K562 (cell line): ENCODE measurements at regions not wholly inside any gene's neighbourhood (a gene's known extent, or its start where the extent isn't known, plus 50 kb on each side); places are given as distances from the start of the nearest gene placed in this dataset.

Experiments
- ARID2 ChIP-seq: fragments of 450-650 bp; IDR thresholded peaks from 2 replicates; pipeline ENCODE4 v1.6.1; 2017; ENCODE audit warnings: antibody characterized with exemption, mild to moderate bottlenecking
- NEUROD1 ChIP-seq: fragments of 150-350 bp; IDR thresholded peaks from 2 replicates; pipeline ENCODE4 v1.6.1; 2014; ENCODE audit warnings: borderline replicate concordance, low read length, low read depth; ENCODE audit not compliant: partially characterized antibody
- RNF219 ChIP-seq: fragments of 250-450 bp; sonication (Bioruptor Pico); IDR thresholded peaks from 2 replicates; pipeline ENCODE4 v1.5.0; 2022; ENCODE audit warnings: mild to moderate bottlenecking
- SMAD2 ChIP-seq: fragments of 150-350 bp; IDR thresholded peaks from 2 replicates; pipeline ENCODE4 v1.6.1; 2014; ENCODE audit warnings: low read depth, mild to moderate bottlenecking, low read length
- ZNF146 ChIP-seq: IDR thresholded peaks from one replicate; pipeline ENCODE4 v1.6.1; 2018; ENCODE audit warnings: missing compliant biosample characterization; ENCODE audit not compliant: unreplicated experiment
- ZNF707 ChIP-seq: fragments of 250-450 bp; sonication (Bioruptor Pico); conservative IDR thresholded peaks from 2 replicates; pipeline ENCODE4 v1.8.0; 2022; ENCODE audit warnings: inconsistent platforms, mild to moderate bottlenecking, moderate library complexity
- TF ChIP-seq, protein P1 (sequence below): fragments of 200-600 bp; sonication (generic); IDR thresholded peaks from one replicate; pipeline ENCODE4 v1.6.1; 2012; ENCODE audit warnings: mild to moderate bottlenecking, low read depth, low read length, inconsistent platforms
- TF ChIP-seq, protein P2 (sequence below), 2 experiments: fragments of 450-650 bp in 1 of 2; sonication (generic) in 1 of 2; formaldehyde crosslinking; conservative IDR thresholded peaks; 2 replicates each; pipeline versions ENCODE4 v1.4.0 to v1.8.1; 2020 to 2022; ENCODE audit warnings: mild to moderate bottlenecking in 1 of 2, missing genetic modification reagents in 1 of 2
- TF ChIP-seq, protein P3 (sequence below): sonication (generic); formaldehyde crosslinking; IDR thresholded peaks from 2 replicates; pipeline ENCODE4 v1.8.0; 2022; ENCODE audit warnings: mild to moderate bottlenecking, missing genetic modification reagents, borderline replicate concordance

GRCh38 chr6:156719720-156720563 is 57.2 kb upstream of the ARID1B start (continued):
- TF ChIP-seq, protein P1, sequence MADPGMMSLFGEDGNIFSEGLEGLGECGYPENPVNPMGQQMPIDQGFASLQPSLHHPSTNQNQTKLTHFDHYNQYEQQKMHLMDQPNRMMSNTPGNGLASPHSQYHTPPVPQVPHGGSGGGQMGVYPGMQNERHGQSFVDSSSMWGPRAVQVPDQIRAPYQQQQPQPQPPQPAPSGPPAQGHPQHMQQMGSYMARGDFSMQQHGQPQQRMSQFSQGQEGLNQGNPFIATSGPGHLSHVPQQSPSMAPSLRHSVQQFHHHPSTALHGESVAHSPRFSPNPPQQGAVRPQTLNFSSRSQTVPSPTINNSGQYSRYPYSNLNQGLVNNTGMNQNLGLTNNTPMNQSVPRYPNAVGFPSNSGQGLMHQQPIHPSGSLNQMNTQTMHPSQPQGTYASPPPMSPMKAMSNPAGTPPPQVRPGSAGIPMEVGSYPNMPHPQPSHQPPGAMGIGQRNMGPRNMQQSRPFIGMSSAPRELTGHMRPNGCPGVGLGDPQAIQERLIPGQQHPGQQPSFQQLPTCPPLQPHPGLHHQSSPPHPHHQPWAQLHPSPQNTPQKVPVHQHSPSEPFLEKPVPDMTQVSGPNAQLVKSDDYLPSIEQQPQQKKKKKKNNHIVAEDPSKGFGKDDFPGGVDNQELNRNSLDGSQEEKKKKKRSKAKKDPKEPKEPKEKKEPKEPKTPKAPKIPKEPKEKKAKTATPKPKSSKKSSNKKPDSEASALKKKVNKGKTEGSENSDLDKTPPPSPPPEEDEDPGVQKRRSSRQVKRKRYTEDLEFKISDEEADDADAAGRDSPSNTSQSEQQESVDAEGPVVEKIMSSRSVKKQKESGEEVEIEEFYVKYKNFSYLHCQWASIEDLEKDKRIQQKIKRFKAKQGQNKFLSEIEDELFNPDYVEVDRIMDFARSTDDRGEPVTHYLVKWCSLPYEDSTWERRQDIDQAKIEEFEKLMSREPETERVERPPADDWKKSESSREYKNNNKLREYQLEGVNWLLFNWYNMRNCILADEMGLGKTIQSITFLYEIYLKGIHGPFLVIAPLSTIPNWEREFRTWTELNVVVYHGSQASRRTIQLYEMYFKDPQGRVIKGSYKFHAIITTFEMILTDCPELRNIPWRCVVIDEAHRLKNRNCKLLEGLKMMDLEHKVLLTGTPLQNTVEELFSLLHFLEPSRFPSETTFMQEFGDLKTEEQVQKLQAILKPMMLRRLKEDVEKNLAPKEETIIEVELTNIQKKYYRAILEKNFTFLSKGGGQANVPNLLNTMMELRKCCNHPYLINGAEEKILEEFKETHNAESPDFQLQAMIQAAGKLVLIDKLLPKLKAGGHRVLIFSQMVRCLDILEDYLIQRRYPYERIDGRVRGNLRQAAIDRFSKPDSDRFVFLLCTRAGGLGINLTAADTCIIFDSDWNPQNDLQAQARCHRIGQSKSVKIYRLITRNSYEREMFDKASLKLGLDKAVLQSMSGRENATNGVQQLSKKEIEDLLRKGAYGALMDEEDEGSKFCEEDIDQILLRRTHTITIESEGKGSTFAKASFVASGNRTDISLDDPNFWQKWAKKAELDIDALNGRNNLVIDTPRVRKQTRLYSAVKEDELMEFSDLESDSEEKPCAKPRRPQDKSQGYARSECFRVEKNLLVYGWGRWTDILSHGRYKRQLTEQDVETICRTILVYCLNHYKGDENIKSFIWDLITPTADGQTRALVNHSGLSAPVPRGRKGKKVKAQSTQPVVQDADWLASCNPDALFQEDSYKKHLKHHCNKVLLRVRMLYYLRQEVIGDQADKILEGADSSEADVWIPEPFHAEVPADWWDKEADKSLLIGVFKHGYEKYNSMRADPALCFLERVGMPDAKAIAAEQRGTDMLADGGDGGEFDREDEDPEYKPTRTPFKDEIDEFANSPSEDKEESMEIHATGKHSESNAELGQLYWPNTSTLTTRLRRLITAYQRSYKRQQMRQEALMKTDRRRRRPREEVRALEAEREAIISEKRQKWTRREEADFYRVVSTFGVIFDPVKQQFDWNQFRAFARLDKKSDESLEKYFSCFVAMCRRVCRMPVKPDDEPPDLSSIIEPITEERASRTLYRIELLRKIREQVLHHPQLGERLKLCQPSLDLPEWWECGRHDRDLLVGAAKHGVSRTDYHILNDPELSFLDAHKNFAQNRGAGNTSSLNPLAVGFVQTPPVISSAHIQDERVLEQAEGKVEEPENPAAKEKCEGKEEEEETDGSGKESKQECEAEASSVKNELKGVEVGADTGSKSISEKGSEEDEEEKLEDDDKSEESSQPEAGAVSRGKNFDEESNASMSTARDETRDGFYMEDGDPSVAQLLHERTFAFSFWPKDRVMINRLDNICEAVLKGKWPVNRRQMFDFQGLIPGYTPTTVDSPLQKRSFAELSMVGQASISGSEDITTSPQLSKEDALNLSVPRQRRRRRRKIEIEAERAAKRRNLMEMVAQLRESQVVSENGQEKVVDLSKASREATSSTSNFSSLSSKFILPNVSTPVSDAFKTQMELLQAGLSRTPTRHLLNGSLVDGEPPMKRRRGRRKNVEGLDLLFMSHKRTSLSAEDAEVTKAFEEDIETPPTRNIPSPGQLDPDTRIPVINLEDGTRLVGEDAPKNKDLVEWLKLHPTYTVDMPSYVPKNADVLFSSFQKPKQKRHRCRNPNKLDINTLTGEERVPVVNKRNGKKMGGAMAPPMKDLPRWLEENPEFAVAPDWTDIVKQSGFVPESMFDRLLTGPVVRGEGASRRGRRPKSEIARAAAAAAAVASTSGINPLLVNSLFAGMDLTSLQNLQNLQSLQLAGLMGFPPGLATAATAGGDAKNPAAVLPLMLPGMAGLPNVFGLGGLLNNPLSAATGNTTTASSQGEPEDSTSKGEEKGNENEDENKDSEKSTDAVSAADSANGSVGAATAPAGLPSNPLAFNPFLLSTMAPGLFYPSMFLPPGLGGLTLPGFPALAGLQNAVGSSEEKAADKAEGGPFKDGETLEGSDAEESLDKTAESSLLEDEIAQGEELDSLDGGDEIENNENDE, result no peak
- no peak for TF ChIP-seq ZNF146
- TF ChIP-seq ZNF707 (CRISPR knock-in tag), result no peak
- TF ChIP-seq SMAD2, result no peak
- TF ChIP-seq RNF219 (CRISPR knock-in tag), result no peak
- TF ChIP-seq ARID2, result no peak
- no peak for TF ChIP-seq NEUROD1
- TF ChIP-seq, protein P2, sequence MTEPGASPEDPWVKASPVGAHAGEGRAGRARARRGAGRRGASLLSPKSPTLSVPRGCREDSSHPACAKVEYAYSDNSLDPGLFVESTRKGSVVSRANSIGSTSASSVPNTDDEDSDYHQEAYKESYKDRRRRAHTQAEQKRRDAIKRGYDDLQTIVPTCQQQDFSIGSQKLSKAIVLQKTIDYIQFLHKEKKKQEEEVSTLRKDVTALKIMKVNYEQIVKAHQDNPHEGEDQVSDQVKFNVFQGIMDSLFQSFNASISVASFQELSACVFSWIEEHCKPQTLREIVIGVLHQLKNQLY (CRISPR knock-in tag; conservative IDR thresholded peaks at IDR 0.05), result no peak
- TF ChIP-seq, protein P3, sequence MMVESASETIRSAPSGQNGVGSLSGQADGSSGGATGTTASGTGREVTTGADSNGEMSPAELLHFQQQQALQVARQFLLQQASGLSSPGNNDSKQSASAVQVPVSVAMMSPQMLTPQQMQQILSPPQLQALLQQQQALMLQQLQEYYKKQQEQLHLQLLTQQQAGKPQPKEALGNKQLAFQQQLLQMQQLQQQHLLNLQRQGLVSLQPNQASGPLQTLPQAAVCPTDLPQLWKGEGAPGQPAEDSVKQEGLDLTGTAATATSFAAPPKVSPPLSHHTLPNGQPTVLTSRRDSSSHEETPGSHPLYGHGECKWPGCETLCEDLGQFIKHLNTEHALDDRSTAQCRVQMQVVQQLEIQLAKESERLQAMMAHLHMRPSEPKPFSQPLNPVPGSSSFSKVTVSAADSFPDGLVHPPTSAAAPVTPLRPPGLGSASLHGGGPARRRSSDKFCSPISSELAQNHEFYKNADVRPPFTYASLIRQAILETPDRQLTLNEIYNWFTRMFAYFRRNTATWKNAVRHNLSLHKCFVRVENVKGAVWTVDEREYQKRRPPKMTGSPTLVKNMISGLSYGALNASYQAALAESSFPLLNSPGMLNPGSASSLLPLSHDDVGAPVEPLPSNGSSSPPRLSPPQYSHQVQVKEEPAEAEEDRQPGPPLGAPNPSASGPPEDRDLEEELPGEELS (CRISPR knock-in tag), result peak; percentile 100
